IMR-90 (cell line): ENCODE measurements at regions not wholly inside any gene's neighbourhood (a gene's known extent, or its start where the extent isn't known, plus 50 kb on each side); places are given as distances from the start of the nearest gene placed in this dataset.
"Not testable (repeated sequence)": the region's sequence is repeated elsewhere in the genome, so short reads cannot be mapped to it uniquely, and the experiment has no call there.

Experiments used
- ATAC-seq: fragments of 200-7000 bp; cut with Tn5 transposase; 2 replicates; pipeline ENCODE4 v1.9.1; 2020; ENCODE audit warnings: low read depth, mild to moderate bottlenecking, moderate library complexity
- BruUV-seq: library from RNA; stranded (reverse); fragments of 400-500 nt; replicated peaks from 2 replicates; lab custom pipeline; 2021; lab: Mats Ljungman, UMichigan
- CTCF ChIA-PET: fragments of 300-600 bp; formaldehyde crosslinking; extraction: SDS; loops from one replicate; lab custom pipeline; 2021; ENCODE audit warnings: antibody characterized with exemption; lab: Yijun Ruan, JAX
- POLR2A ChIA-PET: fragments of 300-600 bp; sonication (Branson Sonifier 250); formaldehyde crosslinking; loops from one replicate; lab custom pipeline; 2022; ENCODE audit warnings: antibody characterized with exemption; ENCODE audit not compliant: unreplicated experiment; lab: Charles Lee
- DNase-seq: peaks from one replicate; pipeline ENCODE4 v3.0.0; 2013
- H2AFZ ChIP-seq: replicated peaks from 2 replicates; pipeline ENCODE3; 2013; ENCODE audit warnings: low read length, mild to moderate bottlenecking; ENCODE audit not compliant: poor library complexity
- H2AK5ac ChIP-seq: 2 replicates; pipeline ENCODE4 v1.6.1; 2013; ENCODE audit warnings: low read depth, low read length, inconsistent platforms
- H2AK9ac ChIP-seq: replicated peaks from 2 replicates; pipeline ENCODE3; 2013; ENCODE audit warnings: mild to moderate bottlenecking, low read depth, low read length, moderate library complexity; ENCODE audit not compliant: poor library complexity
- H2BK120ac ChIP-seq: 2 replicates; pipeline ENCODE4 v1.6.1; 2013; ENCODE audit warnings: low read depth, low read length, inconsistent platforms
- H2BK15ac ChIP-seq: 3 replicates; pipeline ENCODE4 v1.6.1; 2013; ENCODE audit warnings: low read depth, low read length, inconsistent platforms
- H2BK20ac ChIP-seq: 2 replicates; pipeline ENCODE4 v1.6.1; 2013; ENCODE audit warnings: low read depth, mild to moderate bottlenecking, inconsistent platforms, low read length, moderate library complexity
- H2BK5ac ChIP-seq: 2 replicates; pipeline ENCODE4 v1.6.1; 2013; ENCODE audit warnings: mild to moderate bottlenecking, low read depth, low read length, inconsistent platforms; ENCODE audit not compliant: poor library complexity, severe bottlenecking
- H3K14ac ChIP-seq: replicated peaks from 2 replicates; pipeline ENCODE4 v1.6.1; 2013; ENCODE audit warnings: low read depth, low read length, inconsistent platforms
- H3K18ac ChIP-seq: 2 replicates; pipeline ENCODE4 v1.6.1; 2013; ENCODE audit warnings: low read depth, low read length, control low read depth
- H3K23ac ChIP-seq: 2 replicates; pipeline ENCODE4 v1.6.1; 2013; ENCODE audit warnings: low read depth, low read length, inconsistent platforms
- H3K27ac ChIP-seq: 2 replicates; pipeline ENCODE4 v1.5.1; 2013; ENCODE audit warnings: mild to moderate bottlenecking, control low read depth, low read length; ENCODE audit not compliant: insufficient read depth
- H3K27me3 ChIP-seq: 2 replicates; pipeline ENCODE4 v1.6.1; 2013; ENCODE audit warnings: low read length; ENCODE audit not compliant: control insufficient read depth, insufficient read depth
- H3K36me3 ChIP-seq: 2 replicates; pipeline ENCODE4 v1.6.1; 2013; ENCODE audit warnings: low read length, mixed read lengths; ENCODE audit not compliant: control insufficient read depth, insufficient read depth
- H3K4ac ChIP-seq: 2 replicates; pipeline ENCODE4 v1.6.1; 2013; ENCODE audit warnings: low read depth, low read length, inconsistent platforms
- H3K4me1 ChIP-seq: 2 replicates; pipeline ENCODE4 v1.6.1; 2013; ENCODE audit warnings: low read length, mixed read lengths; ENCODE audit not compliant: control insufficient read depth, insufficient read depth
- H3K4me2 ChIP-seq: 2 replicates; pipeline ENCODE4 v1.6.1; 2013; ENCODE audit warnings: low read depth, mild to moderate bottlenecking, control low read depth, low read length, moderate library complexity
- H3K4me3 ChIP-seq: 2 replicates; pipeline ENCODE4 v1.5.1; 2013; ENCODE audit warnings: low read depth, mild to moderate bottlenecking, control low read depth, low read length, moderate library complexity; ENCODE audit not compliant: insufficient read depth
- H3K56ac ChIP-seq: 2 replicates; pipeline ENCODE4 v1.6.1; 2013; ENCODE audit warnings: low read length, inconsistent platforms; ENCODE audit not compliant: insufficient read depth; ENCODE audit errors: extremely low read depth
- H3K79me1 ChIP-seq, 2 experiments: 2 replicates each; pipeline ENCODE4 v1.6.1; 2013; ENCODE audit warnings: low read length in 2 of 2, inconsistent platforms in 1 of 2, low read depth in 1 of 2
- H3K9ac ChIP-seq: 2 replicates; pipeline ENCODE4 v1.6.1; 2013; ENCODE audit warnings: low read depth, low read length, control low read depth
- H3K9me1 ChIP-seq: 2 replicates; pipeline ENCODE4 v1.6.1; 2013; ENCODE audit warnings: low read length, inconsistent platforms; ENCODE audit not compliant: insufficient read depth
- H3K9me3 ChIP-seq: 2 replicates; pipeline ENCODE4 v1.6.1; 2013; ENCODE audit warnings: low read length; ENCODE audit not compliant: control insufficient read depth, insufficient read depth
- H4K20me1 ChIP-seq: 2 replicates; pipeline ENCODE4 v1.6.1; 2013; ENCODE audit warnings: low read length, inconsistent platforms; ENCODE audit not compliant: insufficient read depth
- H4K5ac ChIP-seq: 2 replicates; pipeline ENCODE4 v1.6.1; 2013; ENCODE audit warnings: mild to moderate bottlenecking, low read depth, low read length, control low read depth
- H4K8ac ChIP-seq, 2 experiments: 2 replicates each; pipeline ENCODE4 v1.6.1; 2013; ENCODE audit warnings: low read depth in 2 of 2, low read length in 2 of 2, control low read depth in 1 of 2, inconsistent platforms in 1 of 2
- H4K91ac ChIP-seq: 2 replicates; pipeline ENCODE4 v1.6.1; 2013; ENCODE audit warnings: low read depth, low read length, inconsistent platforms; ENCODE audit not compliant: insufficient read depth
- WGBS, 2 experiments: methylation state at CpG; one replicate each; pipeline versions ENCODE4 v1.1.5 to v1.1.7; 2013; ENCODE audit warnings: missing lambda C conversion rate in 2 of 2; ENCODE audit not compliant: insufficient read length in 1 of 2; ENCODE audit errors: extremely low coverage in 2 of 2; 5-methylcytosine and 5-hydroxymethylcytosine counted together
- dilution Hi-C: fragments of 300-500 bp; cut with HindIII; formaldehyde crosslinking; loops from one replicate; pipeline ENCODE4 v1.14.3; 2018; ENCODE audit warnings: low sequenced_read_pairs; ENCODE audit not compliant: unreplicated experiment
- in situ Hi-C: fragments of 300-500 bp; cut with MboI; formaldehyde crosslinking; loops from 3 replicates; pipeline ENCODE4 v1.14.3; 2019; ENCODE audit warnings: low sequenced_read_pairs, inconsistent platforms, mixed read lengths
- intact Hi-C: fragments of 100-400 bp; cut with micrococcal nuclease; formaldehyde crosslinking; loops from 2 replicates; pipeline ENCODE4 v1.10.0; 2022

DNA sequence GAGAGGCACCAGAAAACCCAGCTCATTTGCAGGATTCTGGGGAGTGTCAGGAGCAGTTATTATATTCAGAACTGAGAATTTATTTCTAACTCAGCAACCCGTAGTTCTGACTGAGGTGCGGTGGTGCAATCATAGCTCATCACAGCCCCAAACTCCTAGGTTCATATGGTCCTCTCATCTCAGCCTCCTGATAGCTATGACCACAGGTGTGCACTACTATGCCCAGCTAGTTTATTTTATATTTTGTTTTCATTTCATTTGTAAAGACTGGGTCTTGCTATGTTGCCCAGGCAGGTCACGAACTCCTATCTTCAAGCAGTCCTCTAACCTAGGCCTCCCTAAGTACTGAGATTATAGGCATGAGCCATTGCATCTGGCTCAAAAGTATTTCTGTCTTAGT lies 4819.8 kb upstream of the OR11H1 start:
- H2BK20ac ChIP-seq, H3K4me3 ChIP-seq, BruUV-seq, H4K20me1 ChIP-seq, H2AK5ac ChIP-seq, intact Hi-C loops, H2AK9ac ChIP-seq, H3K27ac ChIP-seq, H3K9me3 ChIP-seq, H3K27me3 ChIP-seq, H4K91ac ChIP-seq, DNase-seq, H2BK120ac ChIP-seq, H4K5ac ChIP-seq, H3K79me1 ChIP-seq, H4K8ac ChIP-seq, H3K18ac ChIP-seq, in situ Hi-C loops, H3K36me3 ChIP-seq, H3K56ac ChIP-seq, H3K4me2 ChIP-seq, POLR2A ChIA-PET, ATAC-seq, H3K14ac ChIP-seq, H2AFZ ChIP-seq, dilution Hi-C loops, H3K4me1 ChIP-seq, H3K9ac ChIP-seq, H2BK15ac ChIP-seq, CTCF ChIA-PET, H3K9me1 ChIP-seq, H3K23ac ChIP-seq, H2BK5ac ChIP-seq, H3K4ac ChIP-seq: not testable (repeated sequence)
- no CpG with 5 or more reads among the region's 3 CpGs for WGBS, 2 experiments

DNA sequence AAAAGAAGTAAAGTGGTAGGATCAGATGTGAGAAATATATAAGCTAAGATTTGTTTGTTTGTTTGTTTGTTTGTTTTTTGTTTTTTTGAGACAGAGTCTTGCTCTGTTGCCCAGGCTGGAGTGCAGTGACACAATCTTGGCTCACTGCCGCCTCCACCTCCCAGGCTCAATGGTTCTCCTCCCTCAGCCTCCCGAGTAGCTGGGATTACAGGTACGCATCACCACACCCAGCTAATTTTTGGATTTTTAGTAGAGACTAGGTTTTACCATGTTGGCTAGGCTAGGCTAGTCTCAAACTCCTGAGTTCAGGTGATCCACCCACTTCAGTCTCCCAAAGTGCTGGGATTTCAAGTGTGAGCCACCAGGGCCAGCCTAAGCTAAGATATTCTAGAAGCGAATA lies 4817.1 kb upstream of the OR11H1 start:
- intact Hi-C loops, H3K36me3 ChIP-seq, H2BK5ac ChIP-seq, H2AFZ ChIP-seq, H3K27me3 ChIP-seq, H4K20me1 ChIP-seq, POLR2A ChIA-PET, BruUV-seq, H2BK15ac ChIP-seq, H3K9me1 ChIP-seq, H4K5ac ChIP-seq, H2BK120ac ChIP-seq, H3K14ac ChIP-seq, H3K27ac ChIP-seq, H2AK9ac ChIP-seq, H3K9me3 ChIP-seq, CTCF ChIA-PET, H3K18ac ChIP-seq, H3K79me1 ChIP-seq, H4K8ac ChIP-seq, ATAC-seq, H3K4me1 ChIP-seq, H4K91ac ChIP-seq, H3K4ac ChIP-seq, H3K23ac ChIP-seq, in situ Hi-C loops, DNase-seq, H3K4me2 ChIP-seq, H3K56ac ChIP-seq, H3K9ac ChIP-seq, H3K4me3 ChIP-seq, H2AK5ac ChIP-seq, dilution Hi-C loops, H2BK20ac ChIP-seq: not testable (repeated sequence)
- WGBS, 2 experiments = no CpG with 5 or more reads among the region's 4 CpGs
